Pancreas (tissue), 10 donors: ENCODE measurements at regions not wholly inside any gene's neighbourhood (a gene's known extent, or its start where the extent isn't known, plus 50 kb on each side); places are given as distances from the start of the nearest gene placed in this dataset.

Source experiments
- ATAC-seq, 4 donors: fragments of 200-7000 bp; cut with Tn5 transposase; one replicate each; pipeline versions ENCODE4 v1.8.0 to v1.9.1; 2020; ENCODE audit warnings: mild to moderate bottlenecking in 4 of 4, moderate library complexity in 4 of 4
- DNase-seq, 6 donors: peaks; one replicate each; pipeline ENCODE4 v3.0.0-alpha.2; 2020
- FAIRE-seq: peaks from 2 replicates; lab custom pipeline; 2012; peaks lifted over from hg19 to GRCh38; lab: Jason Lieb, UNC
- H3K27ac ChIP-seq, 4 donors: fragments of 200-600 bp; sonication (generic); 1 replicate in 3 of 4; 2 replicates in 1 of 4; pipeline versions ENCODE4 v1.5.0 to v1.8.0; 2020
- H3K27me3 ChIP-seq, 4 donors: fragments of 200-600 bp; one replicate each; pipeline ENCODE4 v1.8.0; 2021
- H3K36me3 ChIP-seq, 3 donors: fragments of 200-600 bp; sonication (generic) in 1 of 3; one replicate each; pipeline versions ENCODE4 v1.5.0 to v1.8.0; 2020 to 2021
- H3K4me1 ChIP-seq, 3 donors: fragments of 200-600 bp; one replicate each; pipeline ENCODE4 v1.8.0; 2021
- H3K4me3 ChIP-seq, 4 donors: fragments of 200-600 bp; sonication (generic) in 2 of 4; one replicate each; pipeline versions ENCODE4 v1.5.0 to v1.8.0; 2020 to 2021
- H3K9me3 ChIP-seq, 4 donors: fragments of 200-600 bp; one replicate each; pipeline ENCODE4 v1.8.0; 2021
- WGBS, 2 donors: extraction: QIAGEN DNeasy Blood & Tissue Kit; methylation state at CpG; one replicate each; pipeline ENCODE4 v1.1.7; 2013; 5-methylcytosine and 5-hydroxymethylcytosine counted together
- intact Hi-C, 3 donors: fragments of 100-400 bp; cut with DNase I; formaldehyde crosslinking; loops; one replicate each; pipeline versions ENCODE4 v1.11.1 to v1.14.2; 2022
- TF ChIP-seq, protein P1 (sequence below), 4 donors: fragments of 200-600 bp; sonication (generic) in 3 of 4; IDR thresholded peaks; one replicate each; pipeline versions ENCODE4 v1.5.0 to v1.8.0; 2021; ENCODE audit warnings: antibody characterized with exemption in 4 of 4
- donor health status: healthy with polysubstance abuse.
- donor health status: DM: no; HTN: no; CAD: no; lungs with moderate emphysema.
- donor health status: DM: no; HTN: no; CAD: no.
- donor health status: control.
- donor health status: control.
- donor health status: Bipolar disorder and iron deficiency.
- donor health status: DM: yes; HTN: yes; CAD: no.
- donor health status: DM: no; HTN: no; CAD: no.
- donor health status: DM: no; HTN: no; CAD: no.
- donor health status: DM: yes; HTN: yes; CAD: no.

DNA sequence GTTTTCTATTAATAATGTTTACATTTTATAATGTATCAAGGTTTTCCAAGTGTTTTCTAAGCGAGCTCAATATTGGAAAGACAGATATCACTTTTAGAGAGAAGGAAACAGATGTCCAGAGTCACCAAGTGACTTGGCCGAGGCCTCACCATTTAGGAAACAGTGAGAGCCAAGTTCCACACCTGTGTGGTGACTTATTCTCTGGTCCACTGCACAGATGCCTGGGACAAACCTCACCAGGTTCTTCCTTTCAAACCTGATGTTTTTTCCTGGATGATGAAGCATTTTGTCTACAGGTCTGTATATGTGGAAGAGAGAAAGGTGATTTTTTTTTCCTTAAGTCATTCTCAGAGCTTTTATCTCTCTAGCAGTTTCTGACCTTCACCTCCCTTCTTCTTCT is 280.7 kb downstream of the LPIN1 start:
- DNase-seq (no peak), FAIRE-seq (no peak), ATAC-seq (no peak)
- no peaks in the 10 kb centered on the region for H3K27me3 ChIP-seq
- no peaks in the 10 kb centered on the region for H3K9me3 ChIP-seq
- intact Hi-C loops = no loop called here
- no peaks in the 10 kb centered on the region for H3K4me1 ChIP-seq
- H3K27ac ChIP-seq = no peak overlapping the region
- TF ChIP-seq, protein P1, sequence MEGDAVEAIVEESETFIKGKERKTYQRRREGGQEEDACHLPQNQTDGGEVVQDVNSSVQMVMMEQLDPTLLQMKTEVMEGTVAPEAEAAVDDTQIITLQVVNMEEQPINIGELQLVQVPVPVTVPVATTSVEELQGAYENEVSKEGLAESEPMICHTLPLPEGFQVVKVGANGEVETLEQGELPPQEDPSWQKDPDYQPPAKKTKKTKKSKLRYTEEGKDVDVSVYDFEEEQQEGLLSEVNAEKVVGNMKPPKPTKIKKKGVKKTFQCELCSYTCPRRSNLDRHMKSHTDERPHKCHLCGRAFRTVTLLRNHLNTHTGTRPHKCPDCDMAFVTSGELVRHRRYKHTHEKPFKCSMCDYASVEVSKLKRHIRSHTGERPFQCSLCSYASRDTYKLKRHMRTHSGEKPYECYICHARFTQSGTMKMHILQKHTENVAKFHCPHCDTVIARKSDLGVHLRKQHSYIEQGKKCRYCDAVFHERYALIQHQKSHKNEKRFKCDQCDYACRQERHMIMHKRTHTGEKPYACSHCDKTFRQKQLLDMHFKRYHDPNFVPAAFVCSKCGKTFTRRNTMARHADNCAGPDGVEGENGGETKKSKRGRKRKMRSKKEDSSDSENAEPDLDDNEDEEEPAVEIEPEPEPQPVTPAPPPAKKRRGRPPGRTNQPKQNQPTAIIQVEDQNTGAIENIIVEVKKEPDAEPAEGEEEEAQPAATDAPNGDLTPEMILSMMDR (IDR thresholded peaks at IDR 0.05) = no peak
- no peaks in the 10 kb centered on the region for H3K36me3 ChIP-seq
- 65 to 74% methylated on average over 2 of the region's 2 CpGs for WGBS, 2 donors
- H3K4me3 ChIP-seq = no peak overlapping the region

DNA sequence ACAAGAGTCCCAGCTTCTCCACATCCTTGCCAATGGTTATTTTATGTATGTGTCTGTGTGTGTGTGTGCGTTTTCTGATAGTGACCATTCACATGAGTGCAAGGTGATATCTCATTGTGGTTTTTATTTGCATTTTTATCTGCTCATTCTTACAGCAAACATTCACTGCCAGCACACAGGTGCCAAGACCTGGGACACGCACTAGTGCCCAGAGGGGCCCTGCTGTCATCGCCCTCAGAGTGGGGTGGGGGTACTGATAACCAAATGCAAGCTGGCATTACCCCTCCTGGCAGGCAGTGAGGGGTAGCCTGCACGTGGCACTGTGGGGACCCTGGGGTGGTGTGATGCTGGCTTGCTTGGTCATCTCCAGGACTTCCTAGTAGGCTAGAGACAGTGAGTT is 285.4 kb downstream of the LPIN1 start:
- H3K9me3 ChIP-seq = no peaks in the 10 kb centered on the region
- FAIRE-seq = no peak
- no peak overlapping the region for H3K27ac ChIP-seq
- no peaks in the 10 kb centered on the region for H3K4me1 ChIP-seq
- TF ChIP-seq, protein P1 (IDR thresholded peaks at IDR 0.05) = no peak
- intact Hi-C loops = no loop called here
- no peak overlapping the region for H3K4me3 ChIP-seq
- H3K27me3 ChIP-seq = no peaks in the 10 kb centered on the region
- no peak for DNase-seq
- 39 to 43% methylated on average over 4 of the region's 4 CpGs for WGBS, 2 donors
- ATAC-seq = no peak
- no peaks in the 10 kb centered on the region for H3K36me3 ChIP-seq

DNA sequence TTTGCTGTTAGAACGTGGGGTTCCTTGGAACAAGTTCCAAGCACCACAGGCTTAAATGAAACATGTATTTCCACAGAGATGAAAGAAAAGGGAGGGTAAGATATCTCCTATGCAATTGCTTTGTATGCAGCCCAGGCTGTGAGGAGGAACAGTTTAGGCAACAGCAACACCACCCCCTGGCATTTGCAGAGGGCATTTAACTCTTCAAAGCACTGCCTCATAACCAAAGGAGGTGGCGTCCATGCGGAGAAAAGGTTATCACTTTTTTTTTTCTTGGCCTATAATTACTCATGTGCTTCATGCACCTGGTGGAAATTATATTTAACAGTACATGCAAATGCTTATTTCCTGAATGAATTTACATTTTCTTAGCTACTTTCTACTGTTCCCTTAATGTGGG is 286.0 kb downstream of the LPIN1 start:
- no peak for ATAC-seq
- intact Hi-C loops = no loop called here
- Histone ChIP-seq H3K36me3 (no peaks in the 10 kb centered on the region), H3K9me3 (no peaks in the 10 kb centered on the region), H3K4me1 (no peaks in the 10 kb centered on the region), H3K4me3 (no peak overlapping the region), H3K27ac (no peak overlapping the region), H3K27me3 (no peaks in the 10 kb centered on the region)
- FAIRE-seq = no peak
- no peak for DNase-seq
- TF ChIP-seq, protein P1 (IDR thresholded peaks at IDR 0.05) = no peak
- 60 to 72% methylated on average over 3 of the region's 3 CpGs for WGBS, 2 donors

DNA sequence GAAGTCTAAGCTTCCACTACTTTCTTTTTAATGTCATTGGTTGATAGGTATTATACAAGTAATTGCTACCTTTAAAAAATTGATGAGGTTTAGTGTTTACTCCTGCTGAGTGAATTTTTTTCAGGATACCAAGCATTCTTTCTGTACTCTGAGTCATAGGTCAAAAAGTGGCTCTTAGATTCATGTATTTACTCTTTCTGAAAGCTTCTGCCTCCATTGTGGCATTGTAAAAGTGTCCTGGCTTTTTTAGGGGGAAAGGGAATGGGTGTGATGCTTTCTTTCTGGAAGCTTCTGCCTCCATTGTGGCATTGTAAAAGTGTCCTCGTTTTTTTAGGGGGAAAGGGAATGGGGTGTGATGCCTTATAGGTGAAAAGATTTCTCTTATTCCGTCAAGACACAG is 286.5 kb downstream of the LPIN1 start:
- Histone ChIP-seq H3K9me3 (no peaks in the 10 kb centered on the region), H3K36me3 (no peaks in the 10 kb centered on the region), H3K4me3 (no peak overlapping the region), H3K27me3 (no peaks in the 10 kb centered on the region), H3K4me1 (no peaks in the 10 kb centered on the region), H3K27ac (no peak overlapping the region)
- DNase-seq (no peak), ATAC-seq (no peak), FAIRE-seq (no peak)
- WGBS, 2 donors = 43 to 53% methylated on average over 2 of the region's 2 CpGs
- intact Hi-C loops = no loop called here
- TF ChIP-seq, protein P1 (IDR thresholded peaks at IDR 0.05) = no peak

DNA sequence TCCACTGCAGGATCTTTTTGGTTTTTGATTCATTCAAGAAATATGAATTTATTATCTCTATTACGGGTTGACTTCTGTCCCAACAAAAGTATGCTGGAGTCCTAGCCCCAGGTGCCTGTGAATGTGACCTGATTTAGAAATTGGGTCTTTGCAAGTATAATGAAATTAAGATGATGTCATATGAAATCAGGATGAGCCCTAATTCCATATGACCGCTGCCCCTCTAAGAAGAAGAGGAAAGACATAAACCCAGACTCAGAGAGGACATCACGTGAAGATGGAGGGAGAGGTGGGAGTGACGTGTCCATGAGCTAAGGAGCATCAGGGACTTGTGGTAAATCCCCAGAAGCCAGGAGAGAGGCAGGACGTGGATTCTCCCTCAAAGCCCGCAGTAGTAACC is 287.1 kb downstream of the LPIN1 start:
- Histone ChIP-seq H3K27me3 (no peaks in the 10 kb centered on the region), H3K9me3 (no peaks in the 10 kb centered on the region), H3K27ac (no peak overlapping the region), H3K36me3 (no peaks in the 10 kb centered on the region), H3K4me1 (no peaks in the 10 kb centered on the region), H3K4me3 (no peak overlapping the region)
- intact Hi-C loops = no loop called here
- TF ChIP-seq, protein P1 (IDR thresholded peaks at IDR 0.05) = no peak
- DNase-seq (no peak), ATAC-seq (no peak), FAIRE-seq (no peak)
- WGBS, 2 donors = 82 to 84% methylated on average over 6 of the region's 6 CpGs
